ENCODE measurements at regions not wholly inside any gene's neighbourhood (a gene's known extent, or its start where the extent isn't known, plus 50 kb on each side); places are given as distances from the start of the nearest gene placed in this dataset.

- no peak for DNase-seq (ENCODE audit: low spot score)
These were observed 1900.0 kb upstream of the SEL1L start for GRCh38 chr14:83433618-83434017.

GRCh38 chr14:83441801-83442200 is 1908.1 kb upstream of the SEL1L start:
- no peak for DNase-seq (ENCODE audit: low spot score)

- no peak for DNase-seq (ENCODE audit: low spot score)
These were observed 1921.9 kb upstream of the SEL1L start for GRCh38 chr14:83455561-83455960.

GRCh38 chr14:83461521-83461920 is 1927.9 kb upstream of the SEL1L start:
- DNase-seq (ENCODE audit: low spot score), result no peak

- DNase-seq (ENCODE audit: low spot score), result no peak
These were observed 1929.1 kb upstream of the SEL1L start for GRCh38 chr14:83462759-83463158.

- peak; percentile 75 for DNase-seq (ENCODE audit: low spot score)
These were observed 1929.9 kb upstream of the SEL1L start for GRCh38 chr14:83463500-83464098.

- no peak for DNase-seq (ENCODE audit: low spot score)
These were observed 1934.2 kb upstream of the SEL1L start for GRCh38 chr14:83467811-83468210.

GRCh38 chr14:83470466-83470865 is 1936.8 kb upstream of the SEL1L start:
- DNase-seq (ENCODE audit: low spot score), result no peak

GRCh38 chr14:83470959-83471695 is 1937.5 kb upstream of the SEL1L start:
- DNase-seq (ENCODE audit: low spot score), result no peak

- DNase-seq (ENCODE audit: low spot score), result no peak
These were observed 1940.0 kb upstream of the SEL1L start for GRCh38 chr14:83473416-83474235.

GRCh38 chr14:83478741-83479140 is 1945.1 kb upstream of the SEL1L start:
- no peak for DNase-seq (ENCODE audit: low spot score)

GRCh38 chr14:83483063-83483462 is 1949.4 kb upstream of the SEL1L start:
- no peak for DNase-seq (ENCODE audit: low spot score)

- no peak for DNase-seq (ENCODE audit: low spot score)
These were observed 1951.9 kb upstream of the SEL1L start for GRCh38 chr14:83485591-83485990.

- no peak for DNase-seq (ENCODE audit: low spot score)
These were observed 1957.4 kb upstream of the SEL1L start for GRCh38 chr14:83491091-83491490.

GRCh38 chr14:83520837-83521236 is 1987.2 kb upstream of the SEL1L start:
- DNase-seq (ENCODE audit: low spot score), result no peak

GRCh38 chr14:83529531-83529930 is 1995.9 kb upstream of the SEL1L start:
- no peak for DNase-seq (ENCODE audit: low spot score)

GRCh38 chr14:83533734-83534133 is 1996.2 kb upstream of the FLRT2 start:
- no peak for DNase-seq (ENCODE audit: low spot score)

GRCh38 chr14:83534995-83535394 is 1994.9 kb upstream of the FLRT2 start:
- no peak for DNase-seq (ENCODE audit: low spot score)

GRCh38 chr14:83535444-83535843 is 1994.5 kb upstream of the FLRT2 start:
- no peak for DNase-seq (ENCODE audit: low spot score)

- DNase-seq (ENCODE audit: low spot score), result no peak
These were observed 1988.8 kb upstream of the FLRT2 start for GRCh38 chr14:83541147-83541546.

- no peak for DNase-seq (ENCODE audit: low spot score)
These were observed 1981.7 kb upstream of the FLRT2 start for GRCh38 chr14:83548061-83548839.

GRCh38 chr14:83556065-83556464 is 1973.9 kb upstream of the FLRT2 start:
- no peak for DNase-seq (ENCODE audit: low spot score)
